ENCODE measurements at regions not wholly inside any gene's neighbourhood (a gene's known extent, or its start where the extent isn't known, plus 50 kb on each side); places are given as distances from the start of the nearest gene placed in this dataset.
"Not testable (repeated sequence)": the region's sequence is repeated elsewhere in the genome, so short reads cannot be mapped to it uniquely, and the experiment has no call there.

- no peak overlapping the region for H3K27ac ChIP-seq (ENCODE audit: insufficient read depth, low read depth, low read length, poor library complexity, severe bottlenecking)
- H3K9me3 ChIP-seq (ENCODE audit: control insufficient read depth, low read length), result no peaks in the 10 kb centered on the region
- no peak overlapping the region for H3K4me3 ChIP-seq (ENCODE audit: insufficient read depth, low read depth, low read length)
- H3K4me1 ChIP-seq (ENCODE audit: control insufficient read depth, insufficient read depth, low read length), result no peaks in the 10 kb centered on the region
- no peaks in the 10 kb centered on the region for H3K36me3 ChIP-seq (ENCODE audit: control insufficient read depth, insufficient read depth, low read length)
- H3K27me3 ChIP-seq (ENCODE audit: control insufficient read depth, insufficient read depth, low read length, poor library complexity, severe bottlenecking), result no peaks in the 10 kb centered on the region
- 97 to 100% methylated on average over 4 of the region's 4 CpGs for WGBS, 2 experiments
These were observed 137.6 kb downstream of the RAMP3 start for GRCh38 chr7:45295222-45295621.

GRCh38 chr7:45296748-45297147, 139.2 kb downstream of the RAMP3 start:
- Histone ChIP-seq H3K4me3 (ENCODE audit: insufficient read depth, low read depth, low read length) (no peak overlapping the region), H3K9me3 (ENCODE audit: control insufficient read depth, low read length) (no peaks in the 10 kb centered on the region), H3K27ac (ENCODE audit: insufficient read depth, low read depth, low read length, poor library complexity, severe bottlenecking) (no peak overlapping the region), H3K4me1 (ENCODE audit: control insufficient read depth, insufficient read depth, low read length) (no peaks in the 10 kb centered on the region), H3K27me3 (ENCODE audit: control insufficient read depth, insufficient read depth, low read length, poor library complexity, severe bottlenecking) (no peaks in the 10 kb centered on the region), H3K36me3 (ENCODE audit: control insufficient read depth, insufficient read depth, low read length) (no peaks in the 10 kb centered on the region)

- no peaks in the 10 kb centered on the region for H3K27me3 ChIP-seq (ENCODE audit: control insufficient read depth, insufficient read depth, low read length, poor library complexity, severe bottlenecking)
- no peak overlapping the region for H3K27ac ChIP-seq (ENCODE audit: insufficient read depth, low read depth, low read length, poor library complexity, severe bottlenecking)
- H3K4me3 ChIP-seq (ENCODE audit: insufficient read depth, low read depth, low read length), result no peak overlapping the region
- no peaks in the 10 kb centered on the region for H3K36me3 ChIP-seq (ENCODE audit: control insufficient read depth, insufficient read depth, low read length)
- WGBS, 2 experiments, result 74 to 77% methylated on average over 3 of the region's 3 CpGs
- H3K9me3 ChIP-seq (ENCODE audit: control insufficient read depth, low read length), result no peaks in the 10 kb centered on the region
- no peaks in the 10 kb centered on the region for H3K4me1 ChIP-seq (ENCODE audit: control insufficient read depth, insufficient read depth, low read length)
These were observed 149.2 kb downstream of the RAMP3 start for GRCh38 chr7:45306752-45307305.

GRCh38 chr7:45311597-45311996, 154.0 kb downstream of the RAMP3 start:
- no peaks in the 10 kb centered on the region for H3K4me1 ChIP-seq (ENCODE audit: control insufficient read depth, insufficient read depth, low read length)
- no peaks in the 10 kb centered on the region for H3K9me3 ChIP-seq (ENCODE audit: control insufficient read depth, low read length)
- no peak overlapping the region for H3K4me3 ChIP-seq (ENCODE audit: insufficient read depth, low read depth, low read length)
- no peak overlapping the region for H3K27ac ChIP-seq (ENCODE audit: insufficient read depth, low read depth, low read length, poor library complexity, severe bottlenecking)
- no peaks in the 10 kb centered on the region for H3K27me3 ChIP-seq (ENCODE audit: control insufficient read depth, insufficient read depth, low read length, poor library complexity, severe bottlenecking)
- 89 to 90% methylated on average over 5 of the region's 5 CpGs for WGBS, 2 experiments
- no peaks in the 10 kb centered on the region for H3K36me3 ChIP-seq (ENCODE audit: control insufficient read depth, insufficient read depth, low read length)

- H3K4me1 ChIP-seq (ENCODE audit: control insufficient read depth, insufficient read depth, low read length); H3K36me3 ChIP-seq (ENCODE audit: control insufficient read depth, insufficient read depth, low read length); H3K4me3 ChIP-seq (ENCODE audit: insufficient read depth, low read depth, low read length); H3K27ac ChIP-seq (ENCODE audit: insufficient read depth, low read depth, low read length, poor library complexity, severe bottlenecking); H3K27me3 ChIP-seq (ENCODE audit: control insufficient read depth, insufficient read depth, low read length, poor library complexity, severe bottlenecking); H3K9me3 ChIP-seq (ENCODE audit: control insufficient read depth, low read length): not testable (repeated sequence)
- WGBS, 2 experiments, result 86 to 90% methylated on average over 7 of the region's 7 CpGs
These were observed 157.9 kb downstream of the RAMP3 start for GRCh38 chr7:45315512-45315911.

- no peaks in the 10 kb centered on the region for H3K27me3 ChIP-seq (ENCODE audit: control insufficient read depth, insufficient read depth, low read length, poor library complexity, severe bottlenecking)
- no peaks in the 10 kb centered on the region for H3K9me3 ChIP-seq (ENCODE audit: control insufficient read depth, low read length)
- no peak overlapping the region for H3K27ac ChIP-seq (ENCODE audit: insufficient read depth, low read depth, low read length, poor library complexity, severe bottlenecking)
- H3K4me1 ChIP-seq (ENCODE audit: control insufficient read depth, insufficient read depth, low read length), result no peaks in the 10 kb centered on the region
- 89 to 92% methylated on average over 4 of the region's 4 CpGs for WGBS, 2 experiments
- H3K36me3 ChIP-seq (ENCODE audit: control insufficient read depth, insufficient read depth, low read length), result no peaks in the 10 kb centered on the region
- no peak overlapping the region for H3K4me3 ChIP-seq (ENCODE audit: insufficient read depth, low read depth, low read length)
These were observed 167.2 kb downstream of the RAMP3 start for GRCh38 chr7:45324683-45325237.

GRCh38 chr7:45325378-45325777, 167.8 kb downstream of the RAMP3 start:
- no peak overlapping the region for H3K4me3 ChIP-seq (ENCODE audit: insufficient read depth, low read depth, low read length)

GRCh38 chr7:45328403-45328981, 170.9 kb downstream of the RAMP3 start:
- 93% methylated on average over 5 of the region's 5 CpGs for WGBS, 2 experiments
- no peak overlapping the region for H3K27ac ChIP-seq (ENCODE audit: insufficient read depth, low read depth, low read length, poor library complexity, severe bottlenecking)

More at GRCh38 chr7:45325378-45325777, 167.8 kb downstream of the RAMP3 start:
- no peaks in the 10 kb centered on the region for H3K4me1 ChIP-seq (ENCODE audit: control insufficient read depth, insufficient read depth, low read length)
- no peak overlapping the region for H3K27ac ChIP-seq (ENCODE audit: insufficient read depth, low read depth, low read length, poor library complexity, severe bottlenecking)
- no peaks in the 10 kb centered on the region for H3K27me3 ChIP-seq (ENCODE audit: control insufficient read depth, insufficient read depth, low read length, poor library complexity, severe bottlenecking)
- H3K36me3 ChIP-seq (ENCODE audit: control insufficient read depth, insufficient read depth, low read length), result no peaks in the 10 kb centered on the region
- WGBS, 2 experiments, result 92 to 94% methylated on average over 3 of the region's 3 CpGs
- H3K9me3 ChIP-seq (ENCODE audit: control insufficient read depth, low read length), result no peaks in the 10 kb centered on the region

GRCh38 chr7:45331563-45331962, 174.0 kb downstream of the RAMP3 start:
- Histone ChIP-seq H3K36me3 (ENCODE audit: control insufficient read depth, insufficient read depth, low read length) (no peaks in the 10 kb centered on the region), H3K27ac (ENCODE audit: insufficient read depth, low read depth, low read length, poor library complexity, severe bottlenecking) (no peak overlapping the region), H3K4me3 (ENCODE audit: insufficient read depth, low read depth, low read length) (no peak overlapping the region), H3K27me3 (ENCODE audit: control insufficient read depth, insufficient read depth, low read length, poor library complexity, severe bottlenecking) (no peaks in the 10 kb centered on the region), H3K4me1 (ENCODE audit: control insufficient read depth, insufficient read depth, low read length) (no peaks in the 10 kb centered on the region), H3K9me3 (ENCODE audit: control insufficient read depth, low read length) (no peaks in the 10 kb centered on the region)
- WGBS, 2 experiments, result no CpG with 5 or more reads among the region's 1 CpG

More at GRCh38 chr7:45328403-45328981, 170.9 kb downstream of the RAMP3 start:
- Histone ChIP-seq H3K4me3 (ENCODE audit: insufficient read depth, low read depth, low read length) (no peak overlapping the region), H3K9me3 (ENCODE audit: control insufficient read depth, low read length) (no peaks in the 10 kb centered on the region), H3K4me1 (ENCODE audit: control insufficient read depth, insufficient read depth, low read length) (no peaks in the 10 kb centered on the region), H3K27me3 (ENCODE audit: control insufficient read depth, insufficient read depth, low read length, poor library complexity, severe bottlenecking) (no peaks in the 10 kb centered on the region), H3K36me3 (ENCODE audit: control insufficient read depth, insufficient read depth, low read length) (no peaks in the 10 kb centered on the region)

- not testable (repeated sequence) for H3K36me3 ChIP-seq (ENCODE audit: control insufficient read depth, insufficient read depth, low read length); H3K27ac ChIP-seq (ENCODE audit: insufficient read depth, low read depth, low read length, poor library complexity, severe bottlenecking); H3K9me3 ChIP-seq (ENCODE audit: control insufficient read depth, low read length); H3K4me1 ChIP-seq (ENCODE audit: control insufficient read depth, insufficient read depth, low read length); H3K27me3 ChIP-seq (ENCODE audit: control insufficient read depth, insufficient read depth, low read length, poor library complexity, severe bottlenecking); H3K4me3 ChIP-seq (ENCODE audit: insufficient read depth, low read depth, low read length)
- 82 to 86% methylated on average over 2 of the region's 2 CpGs for WGBS, 2 experiments
These were observed 177.4 kb downstream of the RAMP3 start for GRCh38 chr7:45335024-45335423.
